ENCODE measurements at regions not wholly inside any gene's neighbourhood (a gene's known extent, or its start where the extent isn't known, plus 50 kb on each side); places are given as distances from the start of the nearest gene placed in this dataset.

- no peak for TF ChIP-seq CTCF (IDR thresholded peaks at IDR 0.05)
- no peak for TF ChIP-seq POLR2A (IDR thresholded peaks at IDR 0.05)
These were observed 414.6 kb upstream of the ARPP21 start for GRCh38 chr3:35224565-35225295.

Data from sigmoid colon (tissue), 3 donors.